ENCODE measurements at regions not wholly inside any gene's neighbourhood (a gene's known extent, or its start where the extent isn't known, plus 50 kb on each side); places are given as distances from the start of the nearest gene placed in this dataset.

DNA sequence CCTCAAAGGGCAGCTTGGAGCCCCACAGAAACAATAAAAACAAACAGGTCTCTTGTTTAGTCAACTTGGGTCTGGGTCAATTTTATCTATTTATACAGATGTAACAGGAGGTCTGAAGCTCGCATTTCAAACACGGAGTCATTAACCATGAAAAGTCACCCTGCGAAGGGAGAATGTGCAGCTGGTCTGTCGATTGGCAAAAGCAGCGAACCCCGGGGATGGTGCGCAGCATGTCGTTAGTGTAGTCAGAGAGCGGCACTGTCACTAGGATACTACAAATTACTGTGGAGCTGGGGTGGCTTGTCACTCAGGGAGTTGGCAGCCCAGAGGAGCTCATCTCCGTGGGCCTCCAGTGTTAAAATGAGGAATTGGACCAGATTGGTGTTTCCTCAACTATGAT is 190.4 kb upstream of the ARG1 start:
- DNase-seq (ENCODE audit: low spot score): no peak
- TF ChIP-seq, protein P1, sequence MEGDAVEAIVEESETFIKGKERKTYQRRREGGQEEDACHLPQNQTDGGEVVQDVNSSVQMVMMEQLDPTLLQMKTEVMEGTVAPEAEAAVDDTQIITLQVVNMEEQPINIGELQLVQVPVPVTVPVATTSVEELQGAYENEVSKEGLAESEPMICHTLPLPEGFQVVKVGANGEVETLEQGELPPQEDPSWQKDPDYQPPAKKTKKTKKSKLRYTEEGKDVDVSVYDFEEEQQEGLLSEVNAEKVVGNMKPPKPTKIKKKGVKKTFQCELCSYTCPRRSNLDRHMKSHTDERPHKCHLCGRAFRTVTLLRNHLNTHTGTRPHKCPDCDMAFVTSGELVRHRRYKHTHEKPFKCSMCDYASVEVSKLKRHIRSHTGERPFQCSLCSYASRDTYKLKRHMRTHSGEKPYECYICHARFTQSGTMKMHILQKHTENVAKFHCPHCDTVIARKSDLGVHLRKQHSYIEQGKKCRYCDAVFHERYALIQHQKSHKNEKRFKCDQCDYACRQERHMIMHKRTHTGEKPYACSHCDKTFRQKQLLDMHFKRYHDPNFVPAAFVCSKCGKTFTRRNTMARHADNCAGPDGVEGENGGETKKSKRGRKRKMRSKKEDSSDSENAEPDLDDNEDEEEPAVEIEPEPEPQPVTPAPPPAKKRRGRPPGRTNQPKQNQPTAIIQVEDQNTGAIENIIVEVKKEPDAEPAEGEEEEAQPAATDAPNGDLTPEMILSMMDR (IDR thresholded peaks at IDR 0.05; ENCODE audit: extremely low read depth, missing control alignments): no peak

DNA sequence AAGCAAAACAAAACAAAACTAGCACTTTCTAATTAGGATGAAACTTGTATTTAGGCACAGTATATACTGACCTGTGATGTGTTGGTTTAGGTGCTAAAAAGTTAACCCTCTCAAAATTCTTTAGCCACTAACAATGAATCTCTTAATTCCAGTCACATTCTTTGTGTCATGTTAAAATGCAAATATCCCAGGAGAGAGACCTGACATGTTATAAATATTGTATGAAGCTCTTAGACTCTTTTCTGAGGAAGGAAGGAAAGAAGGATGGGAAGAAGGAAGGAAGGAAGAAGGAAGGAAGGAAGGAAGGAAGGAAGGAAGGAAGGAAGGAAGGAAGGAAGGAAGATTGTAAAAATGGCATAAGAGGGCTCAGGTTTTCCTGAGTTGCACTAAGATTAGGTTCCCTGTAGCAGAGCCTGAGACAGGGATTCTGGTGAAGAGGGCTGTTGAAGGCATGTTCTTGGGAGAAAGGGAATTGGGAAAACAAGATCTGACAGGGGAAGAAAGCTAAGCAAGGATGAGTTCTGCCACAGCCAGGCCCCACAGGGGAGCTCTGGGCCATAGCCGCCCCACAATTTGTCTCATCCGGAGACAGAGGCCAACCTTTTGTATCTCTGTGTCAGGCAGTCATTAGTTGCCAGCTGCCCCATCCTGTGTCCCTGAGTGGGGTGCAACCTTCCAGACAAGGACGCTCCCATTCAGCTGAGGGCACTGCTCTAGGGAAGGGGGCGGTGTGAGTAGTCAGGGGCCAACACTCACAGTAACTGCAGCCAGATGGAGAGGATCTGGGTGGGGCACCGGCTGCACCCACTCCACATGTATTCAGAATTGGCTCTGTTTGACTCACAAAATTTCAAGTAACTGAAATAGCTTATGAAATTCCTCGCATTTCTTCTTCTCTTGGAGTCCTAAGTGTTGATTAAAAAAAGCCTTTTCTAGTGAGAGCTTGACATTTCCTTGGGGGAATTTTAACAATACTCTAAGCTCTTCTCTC is 189.3 kb upstream of the ARG1 start:
- TF ChIP-seq, protein P1 (IDR thresholded peaks at IDR 0.05; ENCODE audit: extremely low read depth, missing control alignments): no peak
- no peak for DNase-seq (ENCODE audit: low spot score)

DNA sequence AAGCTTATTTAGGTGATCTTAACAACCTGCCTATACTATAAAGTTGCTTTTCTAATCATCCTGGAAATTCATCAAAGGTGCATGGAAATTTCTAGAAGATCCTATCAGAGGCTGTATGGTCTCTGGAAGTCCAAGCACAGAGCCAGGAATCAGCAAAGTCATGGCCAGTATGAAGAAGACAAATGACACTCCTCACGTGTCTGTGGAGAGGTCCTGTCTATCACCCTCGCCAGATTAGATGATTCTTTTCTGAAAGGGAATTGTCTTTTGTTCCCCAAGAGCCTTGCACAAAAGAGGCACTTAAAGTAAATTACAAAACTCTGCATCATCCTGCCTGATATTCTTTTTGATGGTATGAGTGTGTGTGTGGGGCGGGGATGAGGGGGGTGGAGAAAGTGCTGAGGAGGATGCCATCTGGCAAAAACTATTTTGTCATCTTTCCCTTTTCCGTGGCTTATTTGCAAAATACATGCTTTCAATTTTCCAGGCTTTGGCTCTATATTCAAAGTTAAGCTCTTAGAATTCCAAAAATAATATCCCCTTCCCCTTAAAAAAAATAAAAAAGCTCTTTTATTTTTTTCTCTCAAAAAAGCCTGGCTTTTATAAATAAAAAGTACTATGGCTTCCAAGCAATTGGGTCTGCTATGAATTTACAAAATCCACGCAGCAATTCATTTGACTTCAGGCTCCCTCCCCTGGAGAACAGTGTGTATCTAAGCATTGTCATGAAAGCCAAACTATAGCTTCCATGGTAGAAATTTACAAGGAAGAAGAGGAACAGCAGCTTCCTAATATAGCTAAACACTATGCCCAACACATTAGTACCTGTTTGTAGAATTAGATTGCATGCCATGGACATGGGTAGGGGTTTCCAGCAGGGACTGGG is 185.2 kb upstream of the ARG1 start:
- TF ChIP-seq, protein P1 (IDR thresholded peaks at IDR 0.05; ENCODE audit: extremely low read depth, missing control alignments): no peak
- no peak for DNase-seq (ENCODE audit: low spot score)

DNA sequence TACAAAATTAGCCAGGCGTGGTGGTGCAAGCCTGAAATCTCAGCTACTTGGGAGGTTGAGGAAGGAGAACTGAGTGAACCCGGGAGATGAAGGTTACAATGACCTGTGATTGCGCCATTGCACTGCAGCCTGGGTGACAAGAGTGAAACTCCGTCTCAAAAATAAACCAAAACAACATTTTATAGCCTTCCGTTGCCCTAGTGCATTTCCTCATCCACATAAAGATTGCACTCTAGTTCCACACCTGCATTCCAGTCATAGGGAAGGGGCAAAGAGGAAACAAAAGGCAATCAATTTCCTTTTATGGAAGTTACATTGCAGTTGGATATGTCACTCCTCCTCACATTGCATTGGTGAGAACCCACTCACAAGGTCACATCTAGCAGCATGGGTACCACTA is 182.7 kb upstream of the ARG1 start:
- no peak for DNase-seq (ENCODE audit: low spot score)
- TF ChIP-seq, protein P1 (IDR thresholded peaks at IDR 0.05; ENCODE audit: extremely low read depth, missing control alignments): no peak

DNA sequence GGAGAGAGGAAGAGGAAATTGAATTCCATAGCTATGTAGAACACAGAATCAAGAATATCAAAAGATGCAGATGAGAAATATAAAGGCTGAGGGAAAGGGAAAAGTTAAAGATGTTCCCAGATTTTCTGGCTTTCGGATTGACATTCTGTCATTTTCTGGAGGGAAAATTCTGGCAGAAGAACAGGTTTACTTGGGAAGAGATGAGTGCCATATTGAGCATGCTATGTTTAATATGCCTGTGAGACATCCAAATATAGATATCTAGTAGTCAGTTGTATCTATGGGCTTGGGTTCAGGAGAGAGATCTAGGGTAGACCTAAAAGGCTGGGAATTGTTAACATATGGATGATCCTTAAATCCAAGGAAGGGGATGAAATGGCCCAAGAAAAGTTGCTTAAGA is 181.9 kb upstream of the ARG1 start:
- TF ChIP-seq, protein P1 (IDR thresholded peaks at IDR 0.05; ENCODE audit: extremely low read depth, missing control alignments): no peak

DNA sequence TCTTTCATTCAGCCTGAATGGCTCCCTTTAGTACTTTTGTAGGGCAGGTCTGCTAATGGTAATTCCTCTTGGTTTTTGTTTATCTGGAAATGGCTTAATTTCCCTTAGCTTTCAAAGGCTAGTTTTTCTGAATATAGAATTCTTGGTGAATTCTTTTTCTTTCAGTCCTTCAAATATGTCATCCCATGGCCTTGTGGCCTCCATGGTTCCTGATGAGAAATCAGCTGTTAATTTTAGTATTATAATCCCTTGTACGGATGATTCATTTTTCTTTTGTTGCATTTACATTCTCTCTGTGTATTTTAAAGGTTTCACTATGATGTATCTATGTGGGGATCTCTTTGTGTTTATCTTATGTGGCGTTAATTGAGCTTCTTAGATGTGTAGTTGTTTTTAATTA is 179.6 kb upstream of the ARG1 start:
- DNase-seq (ENCODE audit: low spot score): no peak
- TF ChIP-seq, protein P1 (IDR thresholded peaks at IDR 0.05; ENCODE audit: extremely low read depth, missing control alignments): no peak

More for the DNA sequence above, 181.9 kb upstream of the ARG1 start:
- no peak for DNase-seq (ENCODE audit: low spot score)
